ENCODE measurements at regions not wholly inside any gene's neighbourhood (a gene's known extent, or its start where the extent isn't known, plus 50 kb on each side); places are given as distances from the start of the nearest gene placed in this dataset.

GRCh38 chr6:41474213-41474933 is 71.8 kb upstream of the FOXP4 start:
- no peak for DNase-seq

GRCh38 chr6:41475164-41475563 is 71.0 kb upstream of the FOXP4 start:
- DNase-seq = no peak

- no peak for DNase-seq
Observed at GRCh38 chr6:41475737-41476357, 70.3 kb upstream of the FOXP4 start.

- no peak for DNase-seq
Observed at GRCh38 chr6:41476401-41476800, 69.8 kb upstream of the FOXP4 start.

DNA sequence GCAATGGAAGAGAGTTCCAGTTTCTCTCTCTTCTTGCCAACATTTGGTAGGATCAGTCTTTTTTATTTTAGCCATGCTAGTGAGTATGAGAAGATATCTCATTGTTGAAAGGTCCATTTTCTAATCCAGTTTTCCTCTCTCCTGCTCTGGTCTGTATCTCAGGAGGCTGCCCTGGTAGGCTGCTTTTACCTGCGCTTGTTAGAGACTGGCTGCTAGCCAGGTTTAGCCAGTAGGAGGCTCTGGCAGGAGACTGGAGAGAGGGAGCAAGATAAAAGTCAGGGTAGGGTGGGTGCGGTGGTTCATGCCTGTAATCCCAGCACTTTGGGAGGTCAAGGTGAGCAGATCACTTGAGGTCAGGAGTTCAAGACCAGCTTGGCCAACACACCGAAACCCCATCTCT is 68.6 kb upstream of the FOXP4 start:
- DNase-seq = no peak

GRCh38 chr6:41483943-41484342 is 62.2 kb upstream of the FOXP4 start:
- DNase-seq = no peak

DNA sequence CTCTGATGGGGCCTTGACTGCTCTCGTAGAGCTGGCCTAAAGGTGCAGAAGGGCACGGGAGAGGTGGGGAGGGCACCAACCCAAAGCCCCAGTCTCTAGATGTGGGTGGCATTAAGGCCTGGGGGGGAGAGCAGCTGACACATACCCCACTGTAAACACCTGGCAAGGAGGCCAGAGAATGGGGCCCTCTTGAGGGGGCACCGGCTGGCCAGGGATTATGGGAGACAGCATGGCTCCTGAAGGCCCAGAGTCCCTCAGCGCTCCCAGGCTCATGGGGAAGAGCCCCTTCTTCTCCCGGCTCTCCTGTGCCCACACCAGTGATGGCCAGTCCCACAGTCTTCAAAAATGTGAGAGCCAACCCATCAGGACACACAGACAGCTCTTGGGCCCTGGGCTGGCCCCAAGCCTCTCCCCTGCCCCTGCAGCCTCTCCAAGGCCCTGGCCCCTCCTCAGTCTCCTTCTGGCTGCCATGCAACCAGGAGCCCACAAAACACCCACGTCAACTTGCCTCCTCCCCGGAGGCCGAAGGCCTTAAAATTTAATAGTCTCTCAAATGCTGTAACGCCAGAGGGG is 58.2 kb upstream of the FOXP4 start:
- no peak for DNase-seq

GRCh38 chr6:41488433-41489119 is 57.6 kb upstream of the FOXP4 start:
- no peak for DNase-seq

GRCh38 chr6:41489120-41489851 is 56.9 kb upstream of the FOXP4 start:
- no peak for DNase-seq

- DNase-seq = no peak
Observed at GRCh38 chr6:41492261-41492891, 53.8 kb upstream of the FOXP4 start.

DNA sequence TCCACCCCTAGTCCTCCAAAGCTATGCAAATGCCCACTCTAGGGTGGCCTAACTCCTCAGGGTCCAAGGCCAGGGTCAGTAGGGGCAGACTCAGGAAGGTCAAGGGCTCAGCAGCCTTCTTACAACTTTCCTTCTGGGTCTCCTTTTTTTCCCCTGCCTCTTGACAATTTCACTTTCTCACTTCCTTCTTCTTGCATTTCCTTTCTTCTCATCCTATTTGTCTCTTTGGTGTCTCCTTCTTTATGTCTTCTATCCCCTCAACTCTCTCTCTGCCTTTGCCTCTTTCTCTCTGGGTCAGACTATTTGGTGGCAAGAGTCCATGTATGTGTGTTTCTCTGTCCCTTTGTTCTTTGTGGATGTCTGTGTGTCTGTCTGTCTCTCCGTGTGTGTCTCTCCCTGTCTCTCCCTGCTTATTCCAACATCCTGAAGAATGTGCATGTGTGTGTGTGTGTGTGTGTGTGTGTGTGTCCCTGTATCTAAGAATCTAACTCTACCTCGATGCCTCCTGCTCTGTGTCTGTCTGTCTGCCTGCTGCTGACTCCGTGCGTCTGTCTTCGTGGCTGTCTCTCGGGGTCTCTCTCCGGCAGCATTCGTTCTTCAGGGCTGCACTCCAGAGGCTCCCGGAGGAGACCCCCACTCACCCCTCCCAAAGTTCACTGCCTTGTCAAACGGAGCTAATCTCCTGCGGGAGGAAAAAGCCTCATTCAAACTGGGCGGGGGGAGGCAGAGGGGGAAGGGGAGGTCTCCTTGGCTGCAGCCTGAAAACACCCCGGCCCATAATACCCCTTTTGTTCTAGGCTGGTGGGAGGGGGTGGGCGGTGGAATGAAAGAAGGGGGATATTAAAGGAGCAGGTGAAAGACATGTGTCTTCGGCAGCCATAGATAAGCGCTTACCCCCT is 51.7 kb upstream of the FOXP4 start:
- DNase-seq = no peak
